Neural cell (in vitro differentiated cells): ENCODE measurements at regions not wholly inside any gene's neighbourhood (a gene's known extent, or its start where the extent isn't known, plus 50 kb on each side); places are given as distances from the start of the nearest gene placed in this dataset.
"Not testable (repeated sequence)": the region's sequence is repeated elsewhere in the genome, so short reads cannot be mapped to it uniquely, and the experiment has no call there.

Source experiments
- H2AFZ ChIP-seq: fragments of 200-600, 300-800 bp; sonication (generic), shearing (Covaris generic); 2 replicates; pipeline ENCODE4 v1.6.0; 2014; ENCODE audit warnings: low read depth, mild to moderate bottlenecking, antibody characterized with exemption, low read length, moderate library complexity
- H3F3A ChIP-seq: fragments of 200-600 bp; shearing (Covaris generic); 2 replicates; pipeline ENCODE4 v1.6.1; 2016; ENCODE audit warnings: mild to moderate bottlenecking, moderate library complexity, mixed read lengths, antibody characterized with exemption, low read length; ENCODE audit not compliant: insufficient read depth, poor library complexity, severe bottlenecking
- H3K27ac ChIP-seq: fragments of 200-600, 300-800 bp; sonication (generic), shearing (Covaris generic); 2 replicates; pipeline ENCODE4 v1.5.1; 2014; ENCODE audit warnings: mild to moderate bottlenecking, low read length, moderate library complexity
- H3K27me3 ChIP-seq: fragments of 300-800, 200-600 bp; sonication (generic), shearing (Covaris generic); 2 replicates; pipeline ENCODE4 v1.6.0; 2014; ENCODE audit warnings: mild to moderate bottlenecking, low read depth, low read length, moderate library complexity; ENCODE audit not compliant: insufficient read depth
- H3K36me3 ChIP-seq: fragments of 300-800, 200-600 bp; sonication (generic), shearing (Covaris generic); 2 replicates; pipeline ENCODE4 v1.5.1; 2014; ENCODE audit warnings: mild to moderate bottlenecking, antibody characterized with exemption, low read length, moderate library complexity; ENCODE audit not compliant: insufficient read depth
- H3K4me2 ChIP-seq: fragments of 300-800, 200-600 bp; sonication (generic), shearing (Covaris generic); 2 replicates; pipeline ENCODE4 v1.6.0; 2014; ENCODE audit warnings: mild to moderate bottlenecking, low read length
- H3K4me3 ChIP-seq: fragments of 300-800, 200-600 bp; sonication (generic), shearing (Covaris generic); 2 replicates; pipeline ENCODE4 v1.5.1; 2014; ENCODE audit warnings: mild to moderate bottlenecking, low read length, moderate library complexity
- H3K79me2 ChIP-seq: fragments of 200-600 bp; shearing (Covaris generic); replicated peaks from 2 replicates; pipeline ENCODE4 v1.6.0; 2014; ENCODE audit warnings: mild to moderate bottlenecking, low read length, moderate library complexity; ENCODE audit not compliant: insufficient read depth
- H3K9ac ChIP-seq: fragments of 300-800, 200-600 bp; sonication (generic), shearing (Covaris generic); 2 replicates; pipeline ENCODE4 v1.6.1; 2016; ENCODE audit warnings: mild to moderate bottlenecking, low read length, mixed read lengths
- H3K9me2 ChIP-seq: fragments of 200-600 bp; shearing (Covaris generic); 2 replicates; pipeline ENCODE4 v1.6.1; 2016; ENCODE audit warnings: mild to moderate bottlenecking, low read length, mixed read lengths; ENCODE audit not compliant: insufficient read depth
- H3K9me3 ChIP-seq: fragments of 200-600, 300-800 bp; sonication (generic), shearing (Covaris generic); 2 replicates; pipeline ENCODE4 v1.6.1; 2016; ENCODE audit warnings: mild to moderate bottlenecking, mixed run types, low read length, moderate library complexity, mixed read lengths
- H4K20me1 ChIP-seq: fragments of 200-600 bp; shearing (Covaris generic); 2 replicates; pipeline ENCODE4 v1.6.1; 2016; ENCODE audit warnings: mild to moderate bottlenecking, mixed run types; ENCODE audit not compliant: insufficient read depth
- CTCF ChIP-seq: fragments of 450-650 bp; IDR thresholded peaks from 2 replicates; pipeline ENCODE4 v1.5.1; 2014; ENCODE audit warnings: antibody characterized with exemption, mild to moderate bottlenecking, moderate library complexity; ENCODE audit not compliant: poor library complexity, severe bottlenecking
- EP300 ChIP-seq: fragments of 450-650 bp; conservative IDR thresholded peaks from 2 replicates; pipeline ENCODE4 v1.6.1; 2014; ENCODE audit warnings: antibody characterized with exemption, mild to moderate bottlenecking, moderate library complexity; ENCODE audit not compliant: poor library complexity, severe bottlenecking
- EZH2 ChIP-seq: fragments of 200-600, 300-800 bp; shearing (Covaris generic), sonication (generic); IDR thresholded peaks from 2 replicates; pipeline ENCODE4 v1.6.1; 2014; ENCODE audit warnings: antibody characterized with exemption, low read length, borderline replicate concordance, mild to moderate bottlenecking; ENCODE audit not compliant: insufficient read depth, poor library complexity, severe bottlenecking
- MXI1 ChIP-seq: fragments of 450-650 bp; conservative IDR thresholded peaks from 2 replicates; pipeline ENCODE4 v1.6.1; 2014; ENCODE audit warnings: antibody characterized with exemption, mild to moderate bottlenecking; ENCODE audit not compliant: poor library complexity, severe bottlenecking
- POLR2AphosphoS5 ChIP-seq: IDR thresholded peaks from 2 replicates; pipeline ENCODE4 v1.6.1; 2012
- RAD21 ChIP-seq: fragments of 450-650 bp; conservative IDR thresholded peaks from 2 replicates; pipeline ENCODE4 v1.6.1; 2014; ENCODE audit warnings: antibody characterized with exemption, mild to moderate bottlenecking, moderate library complexity
- SMC3 ChIP-seq: fragments of 450-650 bp; conservative IDR thresholded peaks from 2 replicates; pipeline ENCODE4 v1.6.1; 2014; ENCODE audit warnings: antibody characterized with exemption, mild to moderate bottlenecking, moderate library complexity; ENCODE audit not compliant: poor library complexity
- TAF1 ChIP-seq: IDR thresholded peaks from 2 replicates; pipeline ENCODE4 v1.6.1; 2012; ENCODE audit warnings: low read depth
- TF ChIP-seq, protein P1 (sequence below): IDR thresholded peaks from 2 replicates; pipeline ENCODE4 v1.6.1; 2012; ENCODE audit warnings: borderline replicate concordance

DNA sequence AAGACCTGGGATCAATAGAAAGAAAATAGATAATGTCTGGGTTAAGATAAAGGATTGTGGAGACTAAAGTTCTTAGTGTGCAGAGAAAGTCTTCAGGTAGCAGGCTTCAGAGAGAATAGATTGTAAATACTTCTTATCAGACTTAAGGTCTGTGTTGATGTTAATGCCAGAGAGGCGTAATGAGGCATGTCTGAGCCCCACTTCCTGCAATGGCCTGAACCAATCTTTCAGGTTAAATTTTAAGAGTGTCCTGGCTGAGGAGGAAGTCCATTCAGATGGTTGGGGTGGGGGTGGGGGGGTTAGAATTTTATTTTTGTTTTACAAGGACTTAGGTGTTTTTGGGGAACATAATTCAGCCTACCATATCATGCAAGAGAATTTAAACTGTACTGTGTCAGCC is 129.5 kb downstream of the EVA1A start:
- TF ChIP-seq SMC3 (no peak), MXI1 (no peak), RAD21 (no peak), TAF1 (no peak), EP300 (no peak), EZH2 (no peak), CTCF (no peak), POLR2AphosphoS5 (no peak)
- TF ChIP-seq, protein P1, sequence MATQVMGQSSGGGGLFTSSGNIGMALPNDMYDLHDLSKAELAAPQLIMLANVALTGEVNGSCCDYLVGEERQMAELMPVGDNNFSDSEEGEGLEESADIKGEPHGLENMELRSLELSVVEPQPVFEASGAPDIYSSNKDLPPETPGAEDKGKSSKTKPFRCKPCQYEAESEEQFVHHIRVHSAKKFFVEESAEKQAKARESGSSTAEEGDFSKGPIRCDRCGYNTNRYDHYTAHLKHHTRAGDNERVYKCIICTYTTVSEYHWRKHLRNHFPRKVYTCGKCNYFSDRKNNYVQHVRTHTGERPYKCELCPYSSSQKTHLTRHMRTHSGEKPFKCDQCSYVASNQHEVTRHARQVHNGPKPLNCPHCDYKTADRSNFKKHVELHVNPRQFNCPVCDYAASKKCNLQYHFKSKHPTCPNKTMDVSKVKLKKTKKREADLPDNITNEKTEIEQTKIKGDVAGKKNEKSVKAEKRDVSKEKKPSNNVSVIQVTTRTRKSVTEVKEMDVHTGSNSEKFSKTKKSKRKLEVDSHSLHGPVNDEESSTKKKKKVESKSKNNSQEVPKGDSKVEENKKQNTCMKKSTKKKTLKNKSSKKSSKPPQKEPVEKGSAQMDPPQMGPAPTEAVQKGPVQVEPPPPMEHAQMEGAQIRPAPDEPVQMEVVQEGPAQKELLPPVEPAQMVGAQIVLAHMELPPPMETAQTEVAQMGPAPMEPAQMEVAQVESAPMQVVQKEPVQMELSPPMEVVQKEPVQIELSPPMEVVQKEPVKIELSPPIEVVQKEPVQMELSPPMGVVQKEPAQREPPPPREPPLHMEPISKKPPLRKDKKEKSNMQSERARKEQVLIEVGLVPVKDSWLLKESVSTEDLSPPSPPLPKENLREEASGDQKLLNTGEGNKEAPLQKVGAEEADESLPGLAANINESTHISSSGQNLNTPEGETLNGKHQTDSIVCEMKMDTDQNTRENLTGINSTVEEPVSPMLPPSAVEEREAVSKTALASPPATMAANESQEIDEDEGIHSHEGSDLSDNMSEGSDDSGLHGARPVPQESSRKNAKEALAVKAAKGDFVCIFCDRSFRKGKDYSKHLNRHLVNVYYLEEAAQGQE, result no peak
- H3K4me3 ChIP-seq, result no peak overlapping the region
- no peak overlapping the region for H2AFZ ChIP-seq
- H4K20me1 ChIP-seq, result no peaks in the 10 kb centered on the region
- H3K9me2 ChIP-seq, result no peaks in the 10 kb centered on the region
- no peaks in the 10 kb centered on the region for H3K36me3 ChIP-seq
- no peak overlapping the region for H3K9ac ChIP-seq
- H3K27me3 ChIP-seq, result no peaks in the 10 kb centered on the region
- no peaks in the 10 kb centered on the region for H3K9me3 ChIP-seq
- no peak overlapping the region for H3K27ac ChIP-seq
- no peak overlapping the region for H3K4me2 ChIP-seq
- H3K79me2 ChIP-seq, result no peaks in the 10 kb centered on the region
- no peaks in the 10 kb centered on the region for H3F3A ChIP-seq

DNA sequence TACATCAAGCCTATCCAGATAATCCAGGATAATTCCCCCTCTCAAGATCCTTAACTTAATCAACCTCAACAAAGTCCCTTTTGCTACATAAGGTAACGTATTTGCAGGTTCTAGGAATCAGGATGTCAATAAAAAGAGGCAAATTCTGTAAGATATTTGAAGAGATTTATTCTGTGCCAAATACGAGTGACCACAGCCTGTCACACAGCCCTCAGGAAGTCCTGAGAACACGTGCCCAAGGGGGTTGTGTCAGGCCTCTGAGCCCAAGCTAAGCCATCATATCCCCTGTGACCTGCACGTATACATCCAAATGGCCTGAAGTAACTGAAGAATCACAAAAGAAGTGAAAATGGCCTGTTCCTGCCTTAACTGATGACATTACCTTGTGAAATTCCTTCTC is 130.3 kb downstream of the EVA1A start:
- H3K4me3 ChIP-seq, H3K9ac ChIP-seq, H3K9me3 ChIP-seq, H3K4me2 ChIP-seq, H3K27me3 ChIP-seq, H3K36me3 ChIP-seq, H4K20me1 ChIP-seq, H3K9me2 ChIP-seq, H2AFZ ChIP-seq, H3K27ac ChIP-seq, H3K79me2 ChIP-seq, H3F3A ChIP-seq: not testable (repeated sequence)

DNA sequence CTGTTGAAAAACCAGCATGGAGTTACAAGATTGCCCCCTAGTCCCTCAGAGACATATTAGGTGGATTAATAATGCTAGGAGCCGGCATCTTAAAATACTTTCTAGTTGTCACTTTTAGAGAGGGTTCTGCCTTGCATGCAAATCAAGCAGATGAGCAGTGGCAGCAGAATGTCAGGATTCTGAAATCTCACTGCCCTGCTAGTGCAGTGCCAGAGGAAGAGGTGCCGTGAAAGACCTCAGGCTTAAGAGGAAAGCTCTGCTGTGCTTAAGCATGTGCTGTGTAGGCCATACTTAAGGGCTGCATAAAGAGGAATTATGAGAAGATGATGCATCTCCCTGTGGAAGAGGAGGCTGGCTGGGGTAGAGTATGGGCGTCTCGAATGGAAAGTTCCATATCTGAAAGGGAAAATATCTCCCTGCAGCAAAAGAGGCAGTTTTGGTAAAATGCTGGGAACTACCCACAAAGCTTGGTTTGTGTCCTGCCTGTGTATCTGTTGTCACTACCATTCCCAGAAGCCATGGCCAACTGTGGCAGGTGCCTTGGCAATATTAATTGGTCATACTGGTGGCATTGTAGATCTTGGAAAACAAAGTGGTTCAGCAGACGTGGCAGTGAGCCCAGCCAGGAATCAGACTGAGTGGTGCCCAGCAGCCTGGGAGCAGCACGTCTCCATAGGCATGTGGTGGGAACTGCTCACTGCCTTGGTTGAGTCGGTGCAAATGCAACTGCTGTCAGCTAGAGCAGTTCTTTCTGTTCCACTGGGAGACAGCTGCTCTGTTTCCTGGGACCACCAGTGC is 131.9 kb downstream of the EVA1A start:
- Histone ChIP-seq H3K4me2 (peak overlapping the region; percentile 22), H3K27me3 (no peaks in the 10 kb centered on the region), H4K20me1 (no peaks in the 10 kb centered on the region), H3K9me3 (no peaks in the 10 kb centered on the region), H2AFZ (no peak overlapping the region), H3K36me3 (no peaks in the 10 kb centered on the region), H3K4me3 (no peak overlapping the region), H3K9me2 (no peaks in the 10 kb centered on the region), H3K79me2 (no peaks in the 10 kb centered on the region), H3F3A (no peaks in the 10 kb centered on the region), H3K9ac (no peak overlapping the region), H3K27ac (no peak overlapping the region)
- TF ChIP-seq SMC3, result no peak
- no peak for TF ChIP-seq RAD21
- no peak for TF ChIP-seq EZH2
- TF ChIP-seq MXI1, result no peak
- TF ChIP-seq EP300, result no peak
- TF ChIP-seq POLR2AphosphoS5, result no peak
- TF ChIP-seq CTCF, result no peak
- no peak for TF ChIP-seq TAF1
- TF ChIP-seq, protein P1, result no peak
